CD4-positive, alpha-beta T cell treated with Interleukin-21 for 1 hour (primary cell): ENCODE measurements at regions not wholly inside any gene's neighbourhood (a gene's known extent, or its start where the extent isn't known, plus 50 kb on each side); places are given as distances from the start of the nearest gene placed in this dataset.
A peak's percentile ranks its signal among the peaks of the same experiment; 100 is the strongest.
"Not testable (repeated sequence)": the region's sequence is repeated elsewhere in the genome, so short reads cannot be mapped to it uniquely, and the experiment has no call there.

Experiments used
- DNase-seq: peaks from one replicate; pipeline ENCODE4 v3.0.0-alpha.2; 2020

DNA sequence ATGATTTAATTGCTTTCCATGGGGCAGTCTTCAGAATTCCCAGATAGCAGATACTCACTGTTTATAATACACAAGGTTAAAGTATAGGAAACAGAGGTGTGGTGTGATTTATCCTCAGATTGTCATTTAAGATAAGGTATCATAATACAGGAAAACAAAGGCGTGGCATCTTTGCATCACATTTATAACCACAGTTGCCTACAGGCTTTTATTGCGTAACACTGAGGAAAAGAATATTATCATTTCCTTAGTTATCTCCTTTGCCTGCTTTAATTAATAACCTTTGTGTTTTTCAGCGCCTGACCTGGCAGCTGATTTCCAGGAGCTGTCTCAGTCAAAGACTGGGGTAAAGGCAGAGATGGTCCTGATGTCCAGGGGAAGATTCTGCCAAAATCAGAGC, 68.8 kb downstream of the SSX7 start:
- no peak for DNase-seq

DNA sequence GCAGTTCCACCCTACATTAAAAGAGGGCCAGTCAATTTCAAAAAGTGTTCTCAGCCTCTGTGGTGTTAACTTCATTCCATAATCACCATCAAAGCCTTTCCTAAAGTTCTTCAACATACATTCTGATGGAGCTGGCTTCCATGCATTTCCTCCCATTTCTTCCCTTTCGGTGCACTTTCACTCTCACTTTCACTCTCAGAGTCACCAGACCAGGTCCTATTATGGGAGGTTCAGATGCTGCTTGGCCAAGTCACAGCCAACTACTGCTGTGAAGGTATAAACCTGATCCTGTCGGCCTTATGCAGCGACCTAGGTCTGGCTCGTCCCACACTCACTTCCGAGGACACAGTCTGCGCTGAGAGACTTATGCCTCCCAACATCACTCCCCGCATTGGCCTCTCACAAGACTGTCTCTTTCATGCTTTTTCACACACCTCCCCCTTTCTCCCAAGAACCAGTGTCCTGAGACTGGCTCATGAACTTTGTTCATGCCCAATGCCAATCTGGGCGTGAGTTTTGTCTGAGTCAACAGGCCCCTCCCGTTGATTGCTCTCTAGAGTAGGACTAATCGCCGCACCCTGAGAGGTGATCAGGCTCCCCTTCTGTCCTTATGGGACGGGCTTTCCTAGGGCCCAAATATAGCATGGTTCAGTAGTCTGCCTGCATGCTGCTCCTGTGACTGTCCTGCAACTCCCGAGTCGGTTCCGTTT, 60.8 kb upstream of the XAGE1B start:
- no peak for DNase-seq

- DNase-seq, result no peak
Measured at GRCh38 chrX:52576946-52577345, 60.1 kb upstream of the XAGE1B start.

DNA sequence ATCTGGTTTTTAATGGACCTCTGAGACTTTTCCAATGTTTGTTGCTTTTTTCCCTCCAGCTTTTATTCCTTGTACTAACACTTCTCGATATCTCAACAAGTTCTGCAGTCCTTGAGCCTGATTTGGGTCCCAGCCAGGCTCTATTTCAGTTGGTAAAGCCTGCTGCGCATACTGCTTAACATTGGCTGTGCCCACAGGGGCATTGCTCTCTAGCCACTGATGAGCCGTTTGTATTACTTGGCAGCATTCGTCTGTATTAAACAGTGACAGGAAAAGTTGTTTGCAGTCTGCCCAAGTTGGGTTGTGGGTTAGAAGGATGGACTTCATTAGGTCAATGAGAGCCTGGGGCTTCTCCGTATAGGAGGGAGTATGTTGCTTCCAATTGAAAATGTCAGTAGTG, 59.6 kb upstream of the XAGE1B start:
- DNase-seq, result no peak

GRCh38 chrX:52574416-52575275, 57.8 kb upstream of the XAGE1B start:
- DNase-seq, result peak; percentile 45

GRCh38 chrX:52568146-52568545, 51.3 kb upstream of the XAGE1B start:
- DNase-seq, result not testable (repeated sequence)
